Upper lobe of left lung (tissue), 6 donors: ENCODE measurements at regions not wholly inside any gene's neighbourhood (a gene's known extent, or its start where the extent isn't known, plus 50 kb on each side); places are given as distances from the start of the nearest gene placed in this dataset.

Experiments used
- ATAC-seq, 2 donors: fragments of 200-7000 bp; cut with Tn5 transposase; one replicate each; pipeline ENCODE4 v1.9.1; 2022; ENCODE audit warnings: mild to moderate bottlenecking in 2 of 2, moderate library complexity in 2 of 2; ENCODE audit not compliant: low FRiP score in 2 of 2
- DNase-seq, 2 donors: peaks; one replicate each; pipeline ENCODE4 v3.0.0-alpha.2; 2019 to 2020
- H3K27ac ChIP-seq, 4 donors: fragments of 200-600 bp; sonication (generic); one replicate each; pipeline ENCODE4 v1.5.1; 2016 to 2019
- H3K27me3 ChIP-seq, 4 donors: fragments of 200-600 bp; sonication (generic); one replicate each; pipeline ENCODE4 v1.5.1; 2017 to 2019
- H3K36me3 ChIP-seq, 4 donors: fragments of 200-600 bp; sonication (generic); one replicate each; pipeline ENCODE4 v1.5.1; 2016 to 2019
- H3K4me1 ChIP-seq, 4 donors: fragments of 200-600 bp; sonication (generic); one replicate each; pipeline ENCODE4 v1.5.1; 2018 to 2019
- H3K4me3 ChIP-seq, 4 donors: fragments of 200-600 bp; sonication (generic); one replicate each; pipeline ENCODE4 v1.5.1; 2017 to 2019; ENCODE audit warnings: mild to moderate bottlenecking in 2 of 4, moderate library complexity in 1 of 4
- H3K9me3 ChIP-seq, 4 donors: fragments of 200-600 bp; sonication (generic); one replicate each; pipeline ENCODE4 v1.5.1; 2018 to 2019
- EP300 ChIP-seq, 4 donors: sonication (generic); formaldehyde crosslinking; IDR thresholded peaks; one replicate each; pipeline ENCODE4 v1.5.1; 2017; ENCODE audit warnings: antibody characterized with exemption in 4 of 4, control low read depth in 2 of 4
- POLR2A ChIP-seq, 4 donors: fragments of 450-650 bp; IDR thresholded peaks; one replicate each; pipeline ENCODE4 v1.5.1; 2016 to 2017; ENCODE audit warnings: antibody characterized with exemption in 4 of 4, mild to moderate bottlenecking in 2 of 4
- POLR2AphosphoS5 ChIP-seq, 2 donors: sonication (generic); formaldehyde crosslinking; IDR thresholded peaks; one replicate each; pipeline ENCODE4 v1.5.1; 2017; ENCODE audit warnings: antibody characterized with exemption in 2 of 2
- WGBS, 2 donors: methylation state at CpG; one replicate each; pipeline ENCODE4 v1.1.5; 2017 to 2018; 5-methylcytosine and 5-hydroxymethylcytosine counted together
- TF ChIP-seq, protein P1 (sequence below), 6 experiments: fragments of 450-650 bp in 4 of 6; fragments of 200-600 bp in 2 of 6; sonication (generic) in 2 of 6; IDR thresholded peaks; one replicate each; pipeline ENCODE4 v1.5.1; 2016 to 2019; ENCODE audit warnings: antibody characterized with exemption in 6 of 6
- donor health status: DM: no; HTN: no; CAD: no; lungs with moderate emphysema.
- donor health status: DM: no; HTN: yes; CAD: no; lungs with severe emphysema.

DNA sequence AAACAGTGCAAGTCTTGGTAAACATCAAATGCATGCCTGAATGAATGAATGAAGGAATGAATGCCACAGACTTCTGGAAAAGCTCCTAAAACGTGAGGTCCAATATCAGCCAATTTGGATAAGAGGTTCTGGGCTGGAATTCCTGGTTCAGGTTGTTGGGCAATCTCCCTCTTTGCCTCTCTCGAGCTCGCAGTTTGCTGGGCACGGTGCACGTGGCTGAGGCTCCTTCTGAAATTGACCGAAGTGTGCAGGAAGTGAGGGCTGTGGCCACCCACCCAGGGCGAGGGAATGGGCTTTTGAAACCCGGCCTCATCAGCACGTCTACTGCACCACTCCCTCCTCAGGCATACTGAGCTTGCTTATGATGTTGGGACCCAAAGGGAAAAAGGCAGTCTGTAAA, 288.8 kb upstream of the HS6ST1 start:
- no peak overlapping the region for H3K4me3 ChIP-seq
- WGBS, 2 donors, result 31 to 42% methylated on average over 5 to 9 of the region's 9 CpGs
- no peak for ATAC-seq

DNA sequence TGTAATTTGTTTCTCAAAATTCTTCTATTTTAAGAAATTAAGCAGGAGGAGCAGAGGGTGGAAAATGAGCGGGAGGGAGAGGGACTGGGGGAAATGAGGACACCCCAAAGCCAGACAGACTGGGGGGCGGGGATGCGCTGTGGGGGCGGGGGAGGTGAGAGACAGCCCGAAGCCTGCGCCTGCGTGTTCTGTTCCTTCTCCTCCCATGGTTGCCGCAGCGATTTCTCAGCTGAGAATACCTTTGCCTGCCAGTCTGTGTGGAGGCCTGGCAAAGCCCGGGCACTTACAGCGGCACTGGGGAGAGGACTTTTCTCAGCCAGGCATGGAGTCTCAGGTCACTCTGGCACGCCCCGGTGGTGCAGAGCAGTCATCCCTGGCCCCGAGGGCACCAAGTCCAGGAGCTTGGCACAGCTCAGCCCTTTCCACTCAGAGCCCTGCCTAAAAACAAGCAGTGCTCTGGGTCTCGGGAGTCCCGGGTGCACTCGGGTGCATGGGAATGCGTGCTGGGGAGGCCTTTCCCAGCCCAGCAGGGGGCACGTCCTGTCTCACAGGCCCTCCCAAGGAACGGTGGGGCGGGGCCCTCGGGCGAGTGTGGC, 289.3 kb upstream of the HS6ST1 start:
- ATAC-seq, result peak; percentile 2 to 23

More for the DNA sequence above, 288.8 kb upstream of the HS6ST1 start:
- no peaks in the 10 kb centered on the region for H3K27me3 ChIP-seq
- TF ChIP-seq, protein P1, sequence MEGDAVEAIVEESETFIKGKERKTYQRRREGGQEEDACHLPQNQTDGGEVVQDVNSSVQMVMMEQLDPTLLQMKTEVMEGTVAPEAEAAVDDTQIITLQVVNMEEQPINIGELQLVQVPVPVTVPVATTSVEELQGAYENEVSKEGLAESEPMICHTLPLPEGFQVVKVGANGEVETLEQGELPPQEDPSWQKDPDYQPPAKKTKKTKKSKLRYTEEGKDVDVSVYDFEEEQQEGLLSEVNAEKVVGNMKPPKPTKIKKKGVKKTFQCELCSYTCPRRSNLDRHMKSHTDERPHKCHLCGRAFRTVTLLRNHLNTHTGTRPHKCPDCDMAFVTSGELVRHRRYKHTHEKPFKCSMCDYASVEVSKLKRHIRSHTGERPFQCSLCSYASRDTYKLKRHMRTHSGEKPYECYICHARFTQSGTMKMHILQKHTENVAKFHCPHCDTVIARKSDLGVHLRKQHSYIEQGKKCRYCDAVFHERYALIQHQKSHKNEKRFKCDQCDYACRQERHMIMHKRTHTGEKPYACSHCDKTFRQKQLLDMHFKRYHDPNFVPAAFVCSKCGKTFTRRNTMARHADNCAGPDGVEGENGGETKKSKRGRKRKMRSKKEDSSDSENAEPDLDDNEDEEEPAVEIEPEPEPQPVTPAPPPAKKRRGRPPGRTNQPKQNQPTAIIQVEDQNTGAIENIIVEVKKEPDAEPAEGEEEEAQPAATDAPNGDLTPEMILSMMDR (IDR thresholded peaks at IDR 0.05), result no peak
- TF ChIP-seq POLR2AphosphoS5 (IDR thresholded peaks at IDR 0.05) (no peak), POLR2A (IDR thresholded peaks at IDR 0.05) (no peak), EP300 (IDR thresholded peaks at IDR 0.05) (no peak)
- H3K27ac ChIP-seq, result no peak overlapping the region
- H3K36me3 ChIP-seq, result no peaks in the 10 kb centered on the region
- peaks cover 0 to 4% (median 0%) of the 10 kb centered on the region in 4 donors for H3K4me1 ChIP-seq
- H3K9me3 ChIP-seq, result no peaks in the 10 kb centered on the region
- peak in 1 of 2 donors; percentile 18 for DNase-seq

DNA sequence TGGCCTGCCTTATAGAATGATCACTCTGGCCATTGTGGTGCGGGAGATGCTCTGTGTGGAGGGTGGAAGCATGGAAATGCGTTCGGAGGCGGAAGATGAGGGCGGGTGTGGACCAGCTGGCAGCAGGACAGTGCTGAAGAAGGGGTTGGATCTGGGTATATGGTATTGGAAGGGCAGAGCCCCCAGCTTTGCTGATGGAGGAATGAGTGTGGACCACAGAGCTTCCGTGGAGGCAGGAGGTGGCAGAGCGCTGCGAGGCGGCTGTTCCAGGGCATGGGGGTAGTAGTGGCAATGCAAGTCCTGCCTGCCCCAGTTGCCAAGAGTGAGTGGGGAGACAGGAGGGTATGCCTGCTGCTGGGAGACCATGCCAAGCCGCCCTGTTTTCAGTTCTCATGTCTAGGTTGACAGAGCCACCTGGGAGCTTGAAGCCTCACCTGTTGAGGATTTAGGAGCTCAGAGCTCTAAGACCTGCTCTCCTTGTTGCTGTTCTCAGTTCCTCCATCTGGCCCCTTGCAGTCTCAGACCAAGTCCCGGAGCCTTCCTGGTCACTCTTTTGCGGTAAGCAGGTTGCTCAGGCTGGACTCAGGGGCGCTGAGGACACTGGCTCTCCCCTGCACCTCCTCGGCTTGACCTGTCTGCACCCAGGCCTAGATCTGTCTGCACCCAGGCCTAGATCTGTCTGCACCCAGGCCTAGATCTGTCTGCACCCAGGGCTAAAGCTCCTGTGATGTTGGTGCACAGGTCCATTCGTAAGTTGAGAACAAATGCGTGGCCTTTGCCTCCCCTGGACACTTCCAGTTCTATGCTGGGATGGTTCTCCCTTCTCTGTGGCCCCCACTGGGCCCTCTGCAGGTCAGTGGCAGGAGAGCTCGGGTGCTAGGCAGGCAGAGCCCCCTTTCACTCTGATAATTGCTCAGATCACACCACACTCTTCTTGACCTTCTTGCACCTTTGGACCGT, 290.5 kb upstream of the HS6ST1 start:
- no peaks in the 10 kb centered on the region for H3K4me1 ChIP-seq
- no peak for TF ChIP-seq POLR2AphosphoS5 (IDR thresholded peaks at IDR 0.05)
- no peak for TF ChIP-seq EP300 (IDR thresholded peaks at IDR 0.05)
- TF ChIP-seq, protein P1 (IDR thresholded peaks at IDR 0.05), result no peak
- TF ChIP-seq POLR2A (IDR thresholded peaks at IDR 0.05), result no peak
- no peak for ATAC-seq
- DNase-seq, result no peak
- H3K9me3 ChIP-seq, result no peaks in the 10 kb centered on the region
- 93% methylated on average over 16 to 18 of the region's 18 CpGs for WGBS, 2 donors
- no peaks in the 10 kb centered on the region for H3K27me3 ChIP-seq
- H3K4me3 ChIP-seq, result no peak overlapping the region
- no peak overlapping the region for H3K27ac ChIP-seq
- no peaks in the 10 kb centered on the region for H3K36me3 ChIP-seq

More for the DNA sequence above, 289.3 kb upstream of the HS6ST1 start:
- Histone ChIP-seq H3K36me3 (no peaks in the 10 kb centered on the region), H3K27ac (no peak overlapping the region), H3K4me3 (no peak overlapping the region), H3K27me3 (no peaks in the 10 kb centered on the region), H3K4me1 (peaks cover 0 to 4% (median 0%) of the 10 kb centered on the region in 4 donors), H3K9me3 (no peaks in the 10 kb centered on the region)
- WGBS, 2 donors, result 76 to 86% methylated on average over 12 to 22 of the region's 23 CpGs
- no peak for DNase-seq
- TF ChIP-seq POLR2A (IDR thresholded peaks at IDR 0.05) (no peak), EP300 (IDR thresholded peaks at IDR 0.05) (no peak), POLR2AphosphoS5 (IDR thresholded peaks at IDR 0.05) (no peak)
- TF ChIP-seq, protein P1 (IDR thresholded peaks at IDR 0.05), result no peak

DNA sequence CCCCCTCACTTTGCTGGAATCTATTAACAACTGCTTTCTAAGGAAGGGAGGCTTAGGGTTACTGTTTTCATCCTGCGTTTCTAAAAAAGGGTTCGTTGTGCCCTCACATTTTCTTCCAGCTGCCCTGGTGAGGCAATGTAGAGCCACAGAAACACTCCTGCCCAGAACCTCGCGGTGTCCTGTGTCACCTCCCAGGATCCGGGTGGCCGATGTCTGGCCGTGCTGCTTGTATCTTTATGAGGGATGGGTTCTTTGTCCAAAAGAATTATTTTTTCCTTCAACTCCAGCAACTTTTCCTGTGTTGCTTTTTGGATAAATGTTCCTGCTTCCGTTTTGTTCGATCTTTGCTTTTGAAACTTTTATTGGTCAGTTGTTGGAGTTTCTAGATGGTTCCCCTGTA, 291.8 kb upstream of the HS6ST1 start:
- no peak for ATAC-seq
- WGBS, 2 donors, result 89 to 92% methylated on average over 9 of the region's 9 CpGs

More for the DNA sequence above, 291.8 kb upstream of the HS6ST1 start:
- H3K9me3 ChIP-seq, result no peaks in the 10 kb centered on the region
- DNase-seq, result no peak
- no peak overlapping the region for H3K4me3 ChIP-seq
- no peaks in the 10 kb centered on the region for H3K27me3 ChIP-seq
- no peaks in the 10 kb centered on the region for H3K36me3 ChIP-seq
- TF ChIP-seq POLR2AphosphoS5 (IDR thresholded peaks at IDR 0.05) (no peak), EP300 (IDR thresholded peaks at IDR 0.05) (no peak), POLR2A (IDR thresholded peaks at IDR 0.05) (no peak)
- TF ChIP-seq, protein P1 (IDR thresholded peaks at IDR 0.05), result no peak
- no peaks in the 10 kb centered on the region for H3K4me1 ChIP-seq
- H3K27ac ChIP-seq, result no peak overlapping the region
